Endothelial cell of umbilical vein (primary cell): ENCODE measurements at regions not wholly inside any gene's neighbourhood (a gene's known extent, or its start where the extent isn't known, plus 50 kb on each side); places are given as distances from the start of the nearest gene placed in this dataset.
"Not testable (repeated sequence)": the region's sequence is repeated elsewhere in the genome, so short reads cannot be mapped to it uniquely, and the experiment has no call there.

Experiments
- BruUV-seq: library from RNA; stranded (reverse); fragments of 400-500 nt; replicated peaks from 2 replicates; lab custom pipeline; 2021; lab: Mats Ljungman, UMichigan
- CTCF ChIA-PET: fragments of 300-600, 350-600 bp; sonication (Branson Sonifier 250); formaldehyde crosslinking; loops from one replicate; lab custom pipeline; 2021; ENCODE audit warnings: antibody characterized with exemption, inconsistent platforms; lab: Charles Lee
- POLR2A ChIA-PET: fragments of 300-600, 350-600 bp; sonication (Branson Sonifier 250); formaldehyde crosslinking; loops from one replicate; lab custom pipeline; 2021; ENCODE audit warnings: antibody characterized with exemption, inconsistent platforms; lab: Charles Lee
- DNase-seq: peaks from one replicate; pipeline ENCODE4 v3.0.0-alpha.2; 2011; ENCODE audit warnings: low read depth, low spot score
- FAIRE-seq: peaks from 2 replicates; lab custom pipeline; 2011; peaks lifted over from hg19 to GRCh38; lab: Jason Lieb, UNC
- H2AFZ ChIP-seq: 2 replicates; pipeline ENCODE4 v1.6.0; 2012; ENCODE audit warnings: low read depth, low read length, control low read depth, inconsistent platforms
- H3K27ac ChIP-seq: 2 replicates; pipeline ENCODE4 v1.5.1; 2011; ENCODE audit warnings: low read depth, mild to moderate bottlenecking, control low read depth, low read length, moderate library complexity; ENCODE audit not compliant: insufficient read depth
- H3K27me3 ChIP-seq, 2 experiments: 2 replicates each; pipeline versions ENCODE4 v1.6.0 to v1.6.1; 2011; ENCODE audit warnings: low read length in 2 of 2, mixed read lengths in 1 of 2; ENCODE audit not compliant: control insufficient read depth in 2 of 2, insufficient read depth in 2 of 2
- H3K36me3 ChIP-seq, 2 experiments: 2 replicates in 1 of 2; 3 replicates in 1 of 2; pipeline ENCODE4 v1.5.1; 2011; ENCODE audit warnings: low read length in 2 of 2, mild to moderate bottlenecking in 1 of 2, moderate library complexity in 1 of 2; ENCODE audit not compliant: control insufficient read depth in 2 of 2, insufficient read depth in 2 of 2; ENCODE audit errors: extremely low read depth in 1 of 2
- H3K4me1 ChIP-seq: 3 replicates; pipeline ENCODE4 v1.5.1; 2011; ENCODE audit warnings: mild to moderate bottlenecking, low read length; ENCODE audit not compliant: control insufficient read depth, insufficient read depth; ENCODE audit errors: extremely low read depth
- H3K4me2 ChIP-seq: 2 replicates; pipeline ENCODE4 v1.6.1; 2011; ENCODE audit warnings: low read length, control low read depth, mixed read lengths; ENCODE audit not compliant: insufficient read depth
- H3K4me3 ChIP-seq, 3 experiments: fragments of 200-600 bp in 1 of 3; sonication (generic), shearing (Covaris generic) in 1 of 3; replicated peaks in 1 of 3; 2 replicates each; pipeline ENCODE4 v1.5.1; 2011 to 2016; ENCODE audit warnings: control low read depth in 3 of 3, low read length in 3 of 3, mild to moderate bottlenecking in 2 of 3, inconsistent platforms in 1 of 3, low read depth in 1 of 3, moderate library complexity in 1 of 3; ENCODE audit not compliant: insufficient read depth in 1 of 3
- H3K79me2 ChIP-seq: 2 replicates; pipeline ENCODE4 v1.6.0; 2012; ENCODE audit warnings: low read length, inconsistent platforms; ENCODE audit not compliant: control insufficient read depth, insufficient read depth
- H3K9ac ChIP-seq: replicated peaks from 2 replicates; pipeline ENCODE3; 2011; ENCODE audit warnings: low read length, control low read depth; ENCODE audit not compliant: insufficient read depth; ENCODE audit errors: extremely low read depth
- H3K9me1 ChIP-seq: replicated peaks from 3 replicates; pipeline ENCODE4 v1.6.0; 2011; ENCODE audit warnings: mild to moderate bottlenecking, low read length; ENCODE audit not compliant: control insufficient read depth, insufficient read depth; ENCODE audit errors: extremely low read depth
- H3K9me3 ChIP-seq: replicated peaks from 2 replicates; pipeline ENCODE4 v1.5.1; 2012; ENCODE audit warnings: low read length, inconsistent platforms; ENCODE audit not compliant: control insufficient read depth, insufficient read depth
- H4K20me1 ChIP-seq: replicated peaks from 2 replicates; pipeline ENCODE3; 2011; ENCODE audit warnings: mild to moderate bottlenecking, low read length; ENCODE audit not compliant: control insufficient read depth, insufficient read depth; ENCODE audit errors: extremely low read depth
- CTCF ChIP-seq, 2 donors: IDR thresholded peaks; 1 replicate in 1 of 2; 2 replicates in 1 of 2; pipeline ENCODE4 v1.5.1; 2011; ENCODE audit warnings: low read length in 2 of 2, mild to moderate bottlenecking in 2 of 2, moderate library complexity in 2 of 2, control low read depth in 1 of 2, inconsistent platforms in 1 of 2, low read depth in 1 of 2; ENCODE audit not compliant: insufficient read depth in 1 of 2; ENCODE audit errors: extremely low read depth in 1 of 2
- EZH2 ChIP-seq: IDR thresholded peaks from 2 replicates; pipeline ENCODE4 v1.6.1; 2012; ENCODE audit warnings: borderline replicate concordance, low read depth, mild to moderate bottlenecking, moderate library complexity, low read length, inconsistent platforms; ENCODE audit not compliant: severe bottlenecking
- FOS ChIP-seq: IDR thresholded peaks from 2 replicates; pipeline ENCODE4 v1.6.1; 2011; ENCODE audit warnings: mild to moderate bottlenecking, low read length, moderate library complexity, borderline replicate concordance; ENCODE audit not compliant: insufficient read depth
- GATA2 ChIP-seq: IDR thresholded peaks from 2 replicates; pipeline ENCODE4 v1.7.0; 2011; ENCODE audit warnings: low read depth, mild to moderate bottlenecking, moderate library complexity, mixed read lengths, low read length; ENCODE audit not compliant: insufficient read length, insufficient read depth
- JUN ChIP-seq: IDR thresholded peaks from 2 replicates; pipeline ENCODE4 v1.6.1; 2011; ENCODE audit warnings: borderline replicate concordance, low read depth; ENCODE audit not compliant: insufficient read length, insufficient read depth
- MAX ChIP-seq: IDR thresholded peaks from 2 replicates; pipeline ENCODE4 v1.6.1; 2011; ENCODE audit not compliant: insufficient read depth, insufficient read length
- MYC ChIP-seq: IDR thresholded peaks from one replicate; pipeline ENCODE4 v1.6.1; 2011; ENCODE audit warnings: mild to moderate bottlenecking, low read depth, low read length
- POLR2A ChIP-seq: IDR thresholded peaks from 2 replicates; pipeline ENCODE4 v1.6.1; 2012; ENCODE audit warnings: low read depth, mild to moderate bottlenecking, control low read depth, low read length
- POLR2AphosphoS5 ChIP-seq: IDR thresholded peaks from 2 replicates; pipeline ENCODE4 v1.6.1; 2012; ENCODE audit warnings: low read depth, mild to moderate bottlenecking, control low read depth, low read length, moderate library complexity; ENCODE audit not compliant: insufficient read depth
- dilution Hi-C: fragments of 300-500 bp; cut with MboI; formaldehyde crosslinking; loops from one replicate; pipeline ENCODE4 v1.15.0; 2019; ENCODE audit warnings: low sequenced_read_pairs; ENCODE audit not compliant: extremely low pct_ligation_motif_present
- intact Hi-C: fragments of 100-400 bp; cut with micrococcal nuclease; formaldehyde crosslinking; loops from one replicate; pipeline ENCODE4 v1.10.0; 2022

- Histone ChIP-seq H3K9ac (no peak overlapping the region), H3K27ac (no peak overlapping the region), H3K9me1 (no peaks in the 10 kb centered on the region), H3K27me3 (no peaks in the 10 kb centered on the region), H4K20me1 (no peaks in the 10 kb centered on the region), H3K79me2 (no peaks in the 10 kb centered on the region), H3K4me1 (no peaks in the 10 kb centered on the region), H3K4me2 (no peak overlapping the region), H2AFZ (no peak overlapping the region), H3K4me3 (no peak overlapping the region), H3K36me3 (no peaks in the 10 kb centered on the region), H3K9me3 (no peaks in the 10 kb centered on the region)
- intact Hi-C loops, result no loop called here
- dilution Hi-C loops, result no loop called here
- TF ChIP-seq CTCF (IDR thresholded peaks at IDR 0.05; ENCODE audit: extremely low read depth in 1 of 2, insufficient read depth in 1 of 2, low read depth in 1 of 2, low read length in 2 of 2) (no peak), JUN (no peak), MAX (no peak), FOS (no peak), POLR2A (no peak), GATA2 (no peak), MYC (no peak), EZH2 (no peak), POLR2AphosphoS5 (no peak)
- no TSS peak for BruUV-seq
- POLR2A ChIA-PET, result no interaction called here
- CTCF ChIA-PET, result interaction anchor here (0.5 kb wide), 1 partner anchor 7 kb away, joined by 4 read pairs; no protein-coding TSS in a partner anchor
- FAIRE-seq, result no peak
- no peak for DNase-seq
Measured at GRCh38 chr9:7636309-7636708, 163.3 kb downstream of the DMAC1 start.

- H3K36me3 ChIP-seq, H3K9ac ChIP-seq, H3K4me2 ChIP-seq, H3K9me1 ChIP-seq, H3K27me3 ChIP-seq, dilution Hi-C loops, intact Hi-C loops, H3K9me3 ChIP-seq, BruUV-seq, H3K27ac ChIP-seq, H3K4me1 ChIP-seq, H2AFZ ChIP-seq, CTCF ChIA-PET, H3K4me3 ChIP-seq, H3K79me2 ChIP-seq, POLR2A ChIA-PET, H4K20me1 ChIP-seq, FAIRE-seq, DNase-seq: not testable (repeated sequence)
Measured at GRCh38 chr9:7626571-7627029, 173.0 kb downstream of the DMAC1 start.
